ENCODE measurements at regions not wholly inside any gene's neighbourhood (a gene's known extent, or its start where the extent isn't known, plus 50 kb on each side); places are given as distances from the start of the nearest gene placed in this dataset.
"Not testable (repeated sequence)": the region's sequence is repeated elsewhere in the genome, so short reads cannot be mapped to it uniquely, and the experiment has no call there.

GRCh38 chr15:87649175-87649574 is 607.4 kb downstream of the NTRK3 start:
- H3K4me3 ChIP-seq (ENCODE audit: low read length) = no peak overlapping the region
- 0 out of 2 replicates have a peak, but pooled peaks cover 4% of the 10 kb centered on the region for H3K4me1 ChIP-seq (ENCODE audit: insufficient read depth, low read length)
- H3K36me3 ChIP-seq (ENCODE audit: insufficient read depth, low read length) = no peaks in the 10 kb centered on the region
- no peak overlapping the region for H3K27ac ChIP-seq (ENCODE audit: low read depth, low read length)
- WGBS = 95% methylated on average over 4 of the region's 4 CpGs
- no peaks in the 10 kb centered on the region for H3K27me3 ChIP-seq (ENCODE audit: insufficient read depth, low read length)
- no peaks in the 10 kb centered on the region for H3K9me3 ChIP-seq (ENCODE audit: insufficient read depth, low read depth, low read length)
- H3K9ac ChIP-seq (ENCODE audit: low read depth, low read length) = no peak overlapping the region

- Histone ChIP-seq H3K27me3 (ENCODE audit: insufficient read depth, low read length) (no peaks in the 10 kb centered on the region), H3K27ac (ENCODE audit: low read depth, low read length) (no peak overlapping the region), H3K4me1 (ENCODE audit: insufficient read depth, low read length) (0 out of 2 replicates have a peak, but pooled peaks cover 4% of the 10 kb centered on the region), H3K9me3 (ENCODE audit: insufficient read depth, low read depth, low read length) (no peaks in the 10 kb centered on the region), H3K36me3 (ENCODE audit: insufficient read depth, low read length) (no peaks in the 10 kb centered on the region), H3K4me3 (ENCODE audit: low read length) (no peak overlapping the region), H3K9ac (ENCODE audit: low read depth, low read length) (no peak overlapping the region)
- 87% methylated on average over 3 of the region's 5 CpGs for whole genome bisulfite sequencing
These were observed 608.3 kb downstream of the NTRK3 start for GRCh38 chr15:87648278-87648677.

- H3K9me3 ChIP-seq (ENCODE audit: insufficient read depth, low read depth, low read length) = no peaks in the 10 kb centered on the region
- WGBS = 90% methylated on average over 5 of the region's 5 CpGs
- H3K27ac ChIP-seq (ENCODE audit: low read depth, low read length) = no peak overlapping the region
- no peak overlapping the region for H3K4me3 ChIP-seq (ENCODE audit: low read length)
- H3K36me3 ChIP-seq (ENCODE audit: insufficient read depth, low read length) = no peaks in the 10 kb centered on the region
- H3K4me1 ChIP-seq (ENCODE audit: insufficient read depth, low read length) = 0 out of 2 replicates have a peak, but pooled peaks cover 4% of the 10 kb centered on the region
- no peaks in the 10 kb centered on the region for H3K27me3 ChIP-seq (ENCODE audit: insufficient read depth, low read length)
- no peak overlapping the region for H3K9ac ChIP-seq (ENCODE audit: low read depth, low read length)
These were observed 610.8 kb downstream of the NTRK3 start for GRCh38 chr15:87645723-87646122.

GRCh38 chr15:87642997-87643396 is 613.5 kb downstream of the NTRK3 start:
- not testable (repeated sequence) for H3K9ac ChIP-seq (ENCODE audit: low read depth, low read length); H3K27ac ChIP-seq (ENCODE audit: low read depth, low read length); H3K36me3 ChIP-seq (ENCODE audit: insufficient read depth, low read length); H3K4me3 ChIP-seq (ENCODE audit: low read length); H3K9me3 ChIP-seq (ENCODE audit: insufficient read depth, low read depth, low read length); H3K4me1 ChIP-seq (ENCODE audit: insufficient read depth, low read length); H3K27me3 ChIP-seq (ENCODE audit: insufficient read depth, low read length)
- 87% methylated on average over 3 of the region's 3 CpGs for WGBS

- no peaks in the 10 kb centered on the region for H3K27me3 ChIP-seq (ENCODE audit: insufficient read depth, low read length)
- 71% methylated on average over 3 of the region's 4 CpGs for WGBS
- H3K4me1 ChIP-seq (ENCODE audit: insufficient read depth, low read length) = no peaks in the 10 kb centered on the region
- no peaks in the 10 kb centered on the region for H3K9me3 ChIP-seq (ENCODE audit: insufficient read depth, low read depth, low read length)
- no peak overlapping the region for H3K4me3 ChIP-seq (ENCODE audit: low read length)
- H3K27ac ChIP-seq (ENCODE audit: low read depth, low read length) = no peak overlapping the region
- no peak overlapping the region for H3K9ac ChIP-seq (ENCODE audit: low read depth, low read length)
- H3K36me3 ChIP-seq (ENCODE audit: insufficient read depth, low read length) = no peaks in the 10 kb centered on the region
These were observed 617.1 kb downstream of the NTRK3 start for GRCh38 chr15:87639305-87640011.

- H3K4me3 ChIP-seq (ENCODE audit: low read length) = no peak overlapping the region
- H3K27ac ChIP-seq (ENCODE audit: low read depth, low read length) = no peak overlapping the region
- H3K27me3 ChIP-seq (ENCODE audit: insufficient read depth, low read length) = no peaks in the 10 kb centered on the region
- WGBS = 79% methylated on average over 3 of the region's 3 CpGs
- H3K9me3 ChIP-seq (ENCODE audit: insufficient read depth, low read depth, low read length) = no peaks in the 10 kb centered on the region
- H3K4me1 ChIP-seq (ENCODE audit: insufficient read depth, low read length) = no peaks in the 10 kb centered on the region
- no peak overlapping the region for H3K9ac ChIP-seq (ENCODE audit: low read depth, low read length)
- no peaks in the 10 kb centered on the region for H3K36me3 ChIP-seq (ENCODE audit: insufficient read depth, low read length)
These were observed 617.9 kb downstream of the NTRK3 start for GRCh38 chr15:87638554-87639083.

- Histone ChIP-seq H3K9ac (ENCODE audit: low read depth, low read length) (no peak overlapping the region), H3K36me3 (ENCODE audit: insufficient read depth, low read length) (no peaks in the 10 kb centered on the region), H3K27ac (ENCODE audit: low read depth, low read length) (no peak overlapping the region), H3K9me3 (ENCODE audit: insufficient read depth, low read depth, low read length) (no peaks in the 10 kb centered on the region), H3K4me1 (ENCODE audit: insufficient read depth, low read length) (no peaks in the 10 kb centered on the region), H3K4me3 (ENCODE audit: low read length) (no peak overlapping the region), H3K27me3 (ENCODE audit: insufficient read depth, low read length) (no peaks in the 10 kb centered on the region)
- WGBS = 95% methylated on average over 1 of the region's 1 CpG
These were observed 622.2 kb downstream of the NTRK3 start for GRCh38 chr15:87634361-87634760.

- WGBS = no CpG with 5 or more reads among the region's 1 CpG
- H3K27ac ChIP-seq (ENCODE audit: low read depth, low read length) = no peak overlapping the region
These were observed 623.0 kb downstream of the NTRK3 start for GRCh38 chr15:87633525-87633924.

GRCh38 chr15:87632364-87632763 is 624.2 kb downstream of the NTRK3 start:
- H3K9me3 ChIP-seq (ENCODE audit: insufficient read depth, low read depth, low read length) = no peaks in the 10 kb centered on the region
- no peaks in the 10 kb centered on the region for H3K27me3 ChIP-seq (ENCODE audit: insufficient read depth, low read length)
- H3K36me3 ChIP-seq (ENCODE audit: insufficient read depth, low read length) = no peaks in the 10 kb centered on the region
- no peaks in the 10 kb centered on the region for H3K4me1 ChIP-seq (ENCODE audit: insufficient read depth, low read length)
- no peak overlapping the region for H3K9ac ChIP-seq (ENCODE audit: low read depth, low read length)
- H3K27ac ChIP-seq (ENCODE audit: low read depth, low read length) = no peak overlapping the region
- H3K4me3 ChIP-seq (ENCODE audit: low read length) = no peak overlapping the region

More at GRCh38 chr15:87633525-87633924, 623.0 kb downstream of the NTRK3 start:
- no peaks in the 10 kb centered on the region for H3K9me3 ChIP-seq (ENCODE audit: insufficient read depth, low read depth, low read length)
- H3K27me3 ChIP-seq (ENCODE audit: insufficient read depth, low read length) = no peaks in the 10 kb centered on the region
- H3K4me1 ChIP-seq (ENCODE audit: insufficient read depth, low read length) = no peaks in the 10 kb centered on the region
- no peak overlapping the region for H3K4me3 ChIP-seq (ENCODE audit: low read length)
- no peaks in the 10 kb centered on the region for H3K36me3 ChIP-seq (ENCODE audit: insufficient read depth, low read length)
- no peak overlapping the region for H3K9ac ChIP-seq (ENCODE audit: low read depth, low read length)

GRCh38 chr15:87631775-87632174 is 624.8 kb downstream of the NTRK3 start:
- H3K36me3 ChIP-seq (ENCODE audit: insufficient read depth, low read length) = no peaks in the 10 kb centered on the region
- no peaks in the 10 kb centered on the region for H3K27me3 ChIP-seq (ENCODE audit: insufficient read depth, low read length)
- H3K27ac ChIP-seq (ENCODE audit: low read depth, low read length) = no peak overlapping the region
- WGBS = 83% methylated on average over 2 of the region's 2 CpGs
- no peaks in the 10 kb centered on the region for H3K4me1 ChIP-seq (ENCODE audit: insufficient read depth, low read length)
- no peaks in the 10 kb centered on the region for H3K9me3 ChIP-seq (ENCODE audit: insufficient read depth, low read depth, low read length)
- no peak overlapping the region for H3K4me3 ChIP-seq (ENCODE audit: low read length)
- H3K9ac ChIP-seq (ENCODE audit: low read depth, low read length) = no peak overlapping the region

GRCh38 chr15:87631093-87631492 is 625.4 kb downstream of the NTRK3 start:
- Histone ChIP-seq H3K9me3 (ENCODE audit: insufficient read depth, low read depth, low read length) (no peaks in the 10 kb centered on the region), H3K27me3 (ENCODE audit: insufficient read depth, low read length) (no peaks in the 10 kb centered on the region), H3K4me3 (ENCODE audit: low read length) (no peak overlapping the region), H3K9ac (ENCODE audit: low read depth, low read length) (no peak overlapping the region), H3K27ac (ENCODE audit: low read depth, low read length) (no peak overlapping the region), H3K36me3 (ENCODE audit: insufficient read depth, low read length) (no peaks in the 10 kb centered on the region), H3K4me1 (ENCODE audit: insufficient read depth, low read length) (no peaks in the 10 kb centered on the region)
- WGBS = 92% methylated on average over 1 of the region's 1 CpG

- Histone ChIP-seq H3K4me3 (ENCODE audit: low read length) (no peak overlapping the region), H3K9me3 (ENCODE audit: insufficient read depth, low read depth, low read length) (no peaks in the 10 kb centered on the region), H3K27ac (ENCODE audit: low read depth, low read length) (no peak overlapping the region), H3K9ac (ENCODE audit: low read depth, low read length) (no peak overlapping the region), H3K4me1 (ENCODE audit: insufficient read depth, low read length) (no peaks in the 10 kb centered on the region), H3K36me3 (ENCODE audit: insufficient read depth, low read length) (no peaks in the 10 kb centered on the region), H3K27me3 (ENCODE audit: insufficient read depth, low read length) (no peaks in the 10 kb centered on the region)
- 69% methylated on average over 3 of the region's 3 CpGs for WGBS
These were observed 628.2 kb downstream of the NTRK3 start for GRCh38 chr15:87628311-87628710.

Measured in HUES64 (cell line).